OCI-LY3 (cell line): ENCODE measurements at regions not wholly inside any gene's neighbourhood (a gene's known extent, or its start where the extent isn't known, plus 50 kb on each side); places are given as distances from the start of the nearest gene placed in this dataset.

Experiments used
- H2AFZ ChIP-seq: fragments of 200-600, 300-600 bp; shearing (Covaris generic); 2 replicates; pipeline ENCODE4 v1.6.0; 2014; ENCODE audit warnings: antibody characterized with exemption, low read depth, low read length
- H3K27ac ChIP-seq: fragments of 200-600, 300-600 bp; sonication (generic); 2 replicates; pipeline ENCODE4 v1.5.1; 2014; ENCODE audit warnings: mild to moderate bottlenecking, low read length, moderate library complexity, mixed read lengths
- H3K27me3 ChIP-seq: fragments of 200-600, 300-600 bp; sonication (generic); 2 replicates; pipeline ENCODE4 v1.6.1; 2014; ENCODE audit warnings: low read depth, low read length, mixed read lengths
- H3K36me3 ChIP-seq: fragments of 200-600, 300-600 bp; sonication (generic); replicated peaks from 2 replicates; pipeline ENCODE3; 2014; ENCODE audit warnings: low read depth, low read length, mixed read lengths
- H3K4me1 ChIP-seq: fragments of 300-600, 200-600 bp; sonication (generic); 2 replicates; pipeline ENCODE4 v1.6.1; 2014; ENCODE audit warnings: low read length, mixed read lengths
- H3K4me2 ChIP-seq: fragments of 200-600, 300-600 bp; sonication (generic); 2 replicates; pipeline ENCODE4 v1.6.1; 2014; ENCODE audit warnings: low read length, mixed read lengths
- H3K4me3 ChIP-seq: fragments of 300-600, 200-600 bp; sonication (generic); 2 replicates; pipeline ENCODE4 v1.5.1; 2014; ENCODE audit warnings: antibody characterized with exemption, mild to moderate bottlenecking, low read length, moderate library complexity
- H3K79me2 ChIP-seq: fragments of 300-600, 200-600 bp; shearing (Covaris generic); 2 replicates; pipeline ENCODE4 v1.6.1; 2014; ENCODE audit warnings: mild to moderate bottlenecking, low read length, mixed read lengths
- H3K9ac ChIP-seq: fragments of 300-600, 200-600 bp; shearing (Covaris generic); 2 replicates; pipeline ENCODE4 v1.6.0; 2014; ENCODE audit warnings: mild to moderate bottlenecking, low read length, moderate library complexity
- H3K9me3 ChIP-seq: fragments of 200-600, 300-600 bp; shearing (Covaris generic); 2 replicates; pipeline ENCODE4 v1.6.1; 2014; ENCODE audit warnings: low read length, mixed read lengths; ENCODE audit not compliant: insufficient read depth
- H4K20me1 ChIP-seq: fragments of 200-600, 300-600 bp; sonication (generic); 2 replicates; pipeline ENCODE4 v1.6.1; 2016; ENCODE audit warnings: low read length, mixed read lengths; ENCODE audit not compliant: insufficient read depth
- CTCF ChIP-seq: fragments of 200-600, 300-600 bp; sonication (generic); IDR thresholded peaks from 2 replicates; pipeline ENCODE4 v1.5.1; 2014; ENCODE audit warnings: antibody characterized with exemption, low read length, low read depth
- EZH2phosphoT487 ChIP-seq: fragments of 200-600 bp; shearing (Covaris generic); IDR thresholded peaks from 2 replicates; pipeline ENCODE4 v1.6.1; 2018; ENCODE audit warnings: antibody characterized with exemption, mixed run types, low read depth

GRCh38 chrX:45669715-45670340 lies 469.2 kb upstream of the DIPK2B start:
- Histone ChIP-seq H3K9me3 (no peaks in the 10 kb centered on the region), H3K36me3 (no peaks in the 10 kb centered on the region), H3K9ac (no peak overlapping the region), H3K79me2 (no peaks in the 10 kb centered on the region), H4K20me1 (no peaks in the 10 kb centered on the region), H3K4me1 (no peaks in the 10 kb centered on the region), H3K27ac (no peak overlapping the region), H3K4me2 (no peak overlapping the region), H2AFZ (no peak overlapping the region), H3K27me3 (no peaks in the 10 kb centered on the region), H3K4me3 (no peak overlapping the region)
- TF ChIP-seq CTCF (no peak), EZH2phosphoT487 (no peak)

GRCh38 chrX:45668686-45669443 lies 468.2 kb upstream of the DIPK2B start:
- H3K4me2 ChIP-seq, result no peak overlapping the region
- H2AFZ ChIP-seq, result no peak overlapping the region
- H4K20me1 ChIP-seq, result no peaks in the 10 kb centered on the region
- no peak for TF ChIP-seq CTCF
- no peak for TF ChIP-seq EZH2phosphoT487
- no peak overlapping the region for H3K9ac ChIP-seq
- H3K27me3 ChIP-seq, result no peaks in the 10 kb centered on the region
- no peak overlapping the region for H3K27ac ChIP-seq
- H3K4me1 ChIP-seq, result no peaks in the 10 kb centered on the region
- no peaks in the 10 kb centered on the region for H3K9me3 ChIP-seq
- no peak overlapping the region for H3K4me3 ChIP-seq
- H3K79me2 ChIP-seq, result no peaks in the 10 kb centered on the region
- H3K36me3 ChIP-seq, result no peaks in the 10 kb centered on the region

GRCh38 chrX:45667666-45668065 lies 467.0 kb upstream of the DIPK2B start:
- H3K27ac ChIP-seq, result no peak overlapping the region
- H3K36me3 ChIP-seq, result no peaks in the 10 kb centered on the region
- no peaks in the 10 kb centered on the region for H3K79me2 ChIP-seq
- H3K9ac ChIP-seq, result no peak overlapping the region
- H4K20me1 ChIP-seq, result no peaks in the 10 kb centered on the region
- H3K27me3 ChIP-seq, result no peaks in the 10 kb centered on the region
- no peak overlapping the region for H2AFZ ChIP-seq
- TF ChIP-seq CTCF (no peak), EZH2phosphoT487 (no peak)
- no peaks in the 10 kb centered on the region for H3K4me1 ChIP-seq
- H3K4me3 ChIP-seq, result no peak overlapping the region
- no peak overlapping the region for H3K4me2 ChIP-seq
- H3K9me3 ChIP-seq, result no peaks in the 10 kb centered on the region

- no peak overlapping the region for H3K4me3 ChIP-seq
- no peak overlapping the region for H3K4me2 ChIP-seq
- H3K27ac ChIP-seq, result no peak overlapping the region
- H3K36me3 ChIP-seq, result no peaks in the 10 kb centered on the region
- no peaks in the 10 kb centered on the region for H3K27me3 ChIP-seq
- H3K4me1 ChIP-seq, result no peaks in the 10 kb centered on the region; the same call in 1 of the 2 replicates
- no peak overlapping the region for H3K9ac ChIP-seq
- no peaks in the 10 kb centered on the region for H4K20me1 ChIP-seq
- no peaks in the 10 kb centered on the region for H3K79me2 ChIP-seq
- H2AFZ ChIP-seq, result no peak overlapping the region
- no peaks in the 10 kb centered on the region for H3K9me3 ChIP-seq
- TF ChIP-seq EZH2phosphoT487 (no peak), CTCF (no peak)
Measured at GRCh38 chrX:45664727-45665290, 464.1 kb upstream of the DIPK2B start.
